ENCODE measurements at regions not wholly inside any gene's neighbourhood (a gene's known extent, or its start where the extent isn't known, plus 50 kb on each side); places are given as distances from the start of the nearest gene placed in this dataset.

DNA sequence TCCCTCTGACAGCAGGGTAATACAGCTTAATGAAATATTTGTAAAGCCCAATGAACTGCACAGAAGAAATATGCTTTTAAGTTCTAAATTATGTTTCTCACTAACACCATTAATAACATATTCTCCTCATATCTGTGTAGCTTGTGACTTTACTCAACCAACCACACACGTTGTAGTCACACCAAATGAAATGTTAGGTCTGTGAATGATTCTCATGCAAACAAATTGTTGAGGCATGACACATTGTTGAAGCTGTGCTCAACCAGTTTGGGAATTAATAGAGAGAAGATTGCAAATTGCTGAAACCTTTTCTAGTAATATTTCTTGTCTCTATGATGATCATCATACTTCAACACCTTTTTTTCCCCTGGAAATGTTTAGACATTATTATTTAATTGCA is 645.9 kb downstream of the PCDH7 start:
- no TSS peak for BruUV-seq (replicated peaks)
- no peak overlapping the region for H3K4me3 ChIP-seq (ENCODE audit: low read depth in 2 of 2, low read length in 2 of 2)
- no peaks in the 10 kb centered on the region for H3K9me3 ChIP-seq (ENCODE audit: control insufficient read depth, insufficient read depth, low read depth, low read length)
- intact Hi-C loops (cut with micrococcal nuclease; ENCODE audit: unreplicated experiment), result no loop called here
- no peak overlapping the region for H3K27ac ChIP-seq (ENCODE audit: low read length)
- ChIA-PET CTCF (no interaction called here), POLR2A (no interaction called here)
- H3K4me1 ChIP-seq (ENCODE audit: control insufficient read depth, insufficient read depth, low read length), result no peaks in the 10 kb centered on the region
- no peak for DNase-seq (ENCODE audit: low read depth, low spot score)
- no peak for ATAC-seq
- in situ Hi-C loops (cut with HindIII; ENCODE audit: low pct_unique_long_range_greater_than_20kb, low sequenced_read_pairs), result no loop called here
- H3K36me3 ChIP-seq (ENCODE audit: control insufficient read depth, insufficient read depth, low read length), result no peaks in the 10 kb centered on the region
- no peaks in the 10 kb centered on the region for H3K27me3 ChIP-seq (ENCODE audit: control insufficient read depth, insufficient read depth, low read length)
- TF ChIP-seq CTCF (IDR thresholded peaks at IDR 0.05), result no peak
- TF ChIP-seq, protein P1, sequence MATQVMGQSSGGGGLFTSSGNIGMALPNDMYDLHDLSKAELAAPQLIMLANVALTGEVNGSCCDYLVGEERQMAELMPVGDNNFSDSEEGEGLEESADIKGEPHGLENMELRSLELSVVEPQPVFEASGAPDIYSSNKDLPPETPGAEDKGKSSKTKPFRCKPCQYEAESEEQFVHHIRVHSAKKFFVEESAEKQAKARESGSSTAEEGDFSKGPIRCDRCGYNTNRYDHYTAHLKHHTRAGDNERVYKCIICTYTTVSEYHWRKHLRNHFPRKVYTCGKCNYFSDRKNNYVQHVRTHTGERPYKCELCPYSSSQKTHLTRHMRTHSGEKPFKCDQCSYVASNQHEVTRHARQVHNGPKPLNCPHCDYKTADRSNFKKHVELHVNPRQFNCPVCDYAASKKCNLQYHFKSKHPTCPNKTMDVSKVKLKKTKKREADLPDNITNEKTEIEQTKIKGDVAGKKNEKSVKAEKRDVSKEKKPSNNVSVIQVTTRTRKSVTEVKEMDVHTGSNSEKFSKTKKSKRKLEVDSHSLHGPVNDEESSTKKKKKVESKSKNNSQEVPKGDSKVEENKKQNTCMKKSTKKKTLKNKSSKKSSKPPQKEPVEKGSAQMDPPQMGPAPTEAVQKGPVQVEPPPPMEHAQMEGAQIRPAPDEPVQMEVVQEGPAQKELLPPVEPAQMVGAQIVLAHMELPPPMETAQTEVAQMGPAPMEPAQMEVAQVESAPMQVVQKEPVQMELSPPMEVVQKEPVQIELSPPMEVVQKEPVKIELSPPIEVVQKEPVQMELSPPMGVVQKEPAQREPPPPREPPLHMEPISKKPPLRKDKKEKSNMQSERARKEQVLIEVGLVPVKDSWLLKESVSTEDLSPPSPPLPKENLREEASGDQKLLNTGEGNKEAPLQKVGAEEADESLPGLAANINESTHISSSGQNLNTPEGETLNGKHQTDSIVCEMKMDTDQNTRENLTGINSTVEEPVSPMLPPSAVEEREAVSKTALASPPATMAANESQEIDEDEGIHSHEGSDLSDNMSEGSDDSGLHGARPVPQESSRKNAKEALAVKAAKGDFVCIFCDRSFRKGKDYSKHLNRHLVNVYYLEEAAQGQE (IDR thresholded peaks at IDR 0.05; ENCODE audit: insufficient read depth in 1 of 2, low read depth in 2 of 2, low read length in 1 of 2), result no peak
- TF ChIP-seq POLR2AphosphoS5 (IDR thresholded peaks at IDR 0.05; ENCODE audit: low read depth, low read length), result no peak
- no peak for TF ChIP-seq SIN3A (IDR thresholded peaks at IDR 0.05; ENCODE audit: borderline replicate concordance, insufficient read depth, low read depth, low read length)
- no peak for TF ChIP-seq TCF7L2 (IDR thresholded peaks at IDR 0.05; ENCODE audit: low read depth, low read length)

DNA sequence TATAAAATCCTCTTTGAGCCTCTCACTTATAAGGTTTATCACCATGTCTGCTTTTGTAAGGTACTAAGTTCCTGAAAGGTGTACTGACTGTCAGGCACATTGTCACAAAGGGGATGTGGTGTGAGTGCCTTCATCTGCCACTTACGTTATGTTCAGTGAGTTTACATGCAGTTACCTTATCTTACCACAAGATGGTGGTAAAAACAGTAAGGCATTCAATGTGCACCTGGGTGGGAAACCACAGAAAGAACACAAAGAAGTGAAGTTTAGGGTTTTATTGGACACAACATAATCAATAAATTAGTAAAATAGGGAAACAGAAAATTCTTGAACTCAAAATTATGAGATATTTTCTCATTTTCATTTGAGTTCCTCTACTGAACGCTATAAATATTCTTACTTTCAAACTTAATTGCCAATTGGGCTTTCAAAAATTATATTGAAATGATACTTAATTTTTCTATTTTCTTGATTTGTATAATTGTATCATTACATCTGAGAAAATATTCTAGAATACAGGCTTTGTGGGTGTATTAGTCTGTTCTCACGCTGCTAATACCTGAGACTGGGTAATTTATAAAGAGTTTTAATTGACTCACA is 650.8 kb downstream of the PCDH7 start:
- no peak overlapping the region for H3K4me3 ChIP-seq (ENCODE audit: low read depth in 2 of 2, low read length in 2 of 2)
- POLR2A ChIA-PET, result no interaction called here
- ATAC-seq, result no peak
- H3K27ac ChIP-seq (ENCODE audit: low read length), result no peak overlapping the region
- H3K9me3 ChIP-seq (ENCODE audit: control insufficient read depth, insufficient read depth, low read depth, low read length), result no peaks in the 10 kb centered on the region
- no peaks in the 10 kb centered on the region for H3K36me3 ChIP-seq (ENCODE audit: control insufficient read depth, insufficient read depth, low read length)
- TF ChIP-seq TCF7L2 (IDR thresholded peaks at IDR 0.05; ENCODE audit: low read depth, low read length), result no peak
- TF ChIP-seq CTCF (IDR thresholded peaks at IDR 0.05), result peak; percentile 62; the same call in 1 of the 2 replicates
- intact Hi-C loops (cut with micrococcal nuclease; ENCODE audit: unreplicated experiment), result no loop called here
- no peaks in the 10 kb centered on the region for H3K4me1 ChIP-seq (ENCODE audit: control insufficient read depth, insufficient read depth, low read length)
- BruUV-seq (replicated peaks), result no TSS peak
- H3K27me3 ChIP-seq (ENCODE audit: control insufficient read depth, insufficient read depth, low read length), result no peaks in the 10 kb centered on the region
- in situ Hi-C loops (cut with HindIII; ENCODE audit: low pct_unique_long_range_greater_than_20kb, low sequenced_read_pairs), result no loop called here
- CTCF ChIA-PET, result no interaction called here
- peak; percentile 32 for DNase-seq (ENCODE audit: low read depth, low spot score)

Data from Panc1 (cell line).